ENCODE measurements at regions not wholly inside any gene's neighbourhood (a gene's known extent, or its start where the extent isn't known, plus 50 kb on each side); places are given as distances from the start of the nearest gene placed in this dataset.

DNA sequence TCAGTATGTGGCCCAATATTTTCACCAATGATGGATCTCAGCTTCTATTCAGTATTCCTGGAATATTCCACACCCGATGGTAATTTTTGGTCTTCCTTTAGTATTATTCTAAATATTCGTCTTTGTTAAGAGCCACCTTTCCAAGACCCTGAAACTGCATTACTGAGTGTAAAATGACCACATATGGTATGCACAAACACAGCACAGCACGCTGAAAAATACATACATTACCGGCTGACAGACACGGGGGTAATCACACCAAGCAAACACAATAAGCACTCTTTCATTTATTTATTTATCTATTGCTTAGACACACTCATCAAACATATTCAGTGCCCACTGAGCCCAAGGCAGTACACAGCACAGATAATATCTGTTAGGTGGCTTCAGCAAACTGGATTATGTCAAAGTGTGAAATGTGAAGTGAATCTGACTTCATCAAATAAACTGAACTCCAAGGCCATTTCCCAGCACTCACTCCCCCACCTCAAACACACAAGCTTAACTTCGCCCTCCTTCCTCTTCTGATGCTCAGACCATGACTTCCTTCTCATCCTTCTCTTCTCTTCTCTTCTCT lies 1637.8 kb upstream of the C9orf72 start:
- H3K9ac ChIP-seq (ENCODE audit: insufficient read depth in 1 of 2, low read depth in 2 of 2, low read length in 2 of 2) = no peak overlapping the region
- CTCF ChIA-PET (ENCODE audit: low intra/inter-chr PET ratio) = no interaction called here
- intact Hi-C loops (cut with micrococcal nuclease) = no loop called here

DNA sequence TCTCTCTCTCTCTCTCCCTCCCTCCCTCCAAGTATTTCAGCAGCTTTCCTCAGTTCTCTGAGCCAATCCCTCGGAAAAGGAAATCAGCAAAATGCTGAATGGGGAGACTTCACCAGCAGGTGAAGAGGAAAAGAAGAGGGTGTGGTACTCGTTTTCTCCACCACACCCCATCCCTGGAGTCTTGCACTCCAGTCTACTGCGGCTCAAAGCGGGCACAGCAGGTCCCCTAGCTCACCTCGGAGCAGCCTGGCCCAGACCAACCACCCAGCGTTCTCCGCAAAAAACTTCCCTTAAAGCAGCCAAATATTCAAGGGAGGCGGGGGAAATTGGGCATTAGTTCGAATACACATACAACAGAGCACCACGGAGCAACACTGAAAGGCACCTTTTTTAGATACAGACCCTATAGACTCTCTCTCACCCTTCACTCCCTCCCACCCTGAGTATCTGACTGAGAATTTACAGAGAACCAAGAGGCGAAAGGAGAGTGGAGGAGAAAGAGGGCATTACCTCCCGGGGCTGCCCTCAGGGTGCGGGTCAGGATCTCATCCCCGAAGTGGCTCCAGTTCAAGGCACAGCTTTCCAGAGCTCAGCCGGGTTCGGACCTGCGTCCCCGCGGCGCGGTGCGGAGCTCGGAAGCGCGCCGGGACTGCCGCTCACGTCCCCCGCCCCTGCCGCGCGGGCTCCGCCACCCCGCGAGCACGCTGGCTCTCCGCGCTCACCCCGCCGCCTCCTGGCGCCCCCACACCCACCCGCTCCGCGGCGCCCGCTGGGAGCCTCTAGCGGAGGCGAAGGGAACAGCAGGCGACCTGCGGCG lies 1638.5 kb upstream of the C9orf72 start:
- WGBS (ENCODE audit: insufficient coverage, low coverage, missing lambda C conversion rate) = no CpG with 5 or more reads among the region's 51 CpGs
- no peaks in the 10 kb centered on the region for H3K4me1 ChIP-seq (replicated peaks in 1 of 2; ENCODE audit: control insufficient read depth in 2 of 2, insufficient read depth in 2 of 2, low read length in 2 of 2)
- ChIA-PET CTCF (ENCODE audit: low intra/inter-chr PET ratio) (no interaction called here), POLR2A (no interaction called here)
- no peaks in the 10 kb centered on the region for H3K36me3 ChIP-seq (ENCODE audit: control insufficient read depth, insufficient read depth, low read length)
- no peak for TF ChIP-seq SMAD3 (CRISPR knock-in tag; conservative IDR thresholded peaks at IDR 0.05)
- TF ChIP-seq HBP1 (CRISPR knock-in tag; IDR thresholded peaks at IDR 0.05) = no peak
- no peak overlapping the region for H3K4me2 ChIP-seq (ENCODE audit: insufficient read depth, low read length)
- ATAC-seq (no peak), FAIRE-seq (no peak), DNase-seq (ENCODE audit: extremely low read depth in 1 of 4, low spot score in 3 of 4) (no peak)
- H2AFZ ChIP-seq (ENCODE audit: low read depth, low read length) = no peak overlapping the region
- H3K27ac ChIP-seq (ENCODE audit: extremely low read depth, low read depth, low read length) = no peak overlapping the region
- H3K9me1 ChIP-seq (ENCODE audit: control insufficient read depth, insufficient read depth, low read length) = no peaks in the 10 kb centered on the region
- intact Hi-C loops (cut with micrococcal nuclease) (no loop called here), in situ Hi-C loops (cut with MboI) (no loop called here)
- no peak overlapping the region for H3K9ac ChIP-seq (ENCODE audit: insufficient read depth in 1 of 2, low read depth in 2 of 2, low read length in 2 of 2)
- H3K27me3 ChIP-seq (ENCODE audit: control insufficient read depth in 2 of 2, insufficient read depth in 2 of 2, low read length in 2 of 2) = no peaks in the 10 kb centered on the region
- H3K4me3 ChIP-seq = no peak overlapping the region
- H3K79me2 ChIP-seq (ENCODE audit: control insufficient read depth, insufficient read depth, low read length) = no peaks in the 10 kb centered on the region
- H4K20me1 ChIP-seq (replicated peaks; ENCODE audit: control insufficient read depth, insufficient read depth, low read length) = no peaks in the 10 kb centered on the region
- H3K9me3 ChIP-seq (replicated peaks; ENCODE audit: control insufficient read depth, insufficient read depth, low read depth, low read length) = no peaks in the 10 kb centered on the region
- BruUV-seq (replicated peaks) = no TSS peak

More for the DNA sequence above, 1637.8 kb upstream of the C9orf72 start:
- no peak for ATAC-seq
- no peaks in the 10 kb centered on the region for H3K36me3 ChIP-seq (ENCODE audit: control insufficient read depth, insufficient read depth, low read length)
- H3K9me3 ChIP-seq (replicated peaks; ENCODE audit: control insufficient read depth, insufficient read depth, low read depth, low read length) = no peaks in the 10 kb centered on the region
- in situ Hi-C loops (cut with MboI) = no loop called here
- no peak for FAIRE-seq
- no peaks in the 10 kb centered on the region for H3K9me1 ChIP-seq (ENCODE audit: control insufficient read depth, insufficient read depth, low read length)
- no peak overlapping the region for H3K4me2 ChIP-seq (ENCODE audit: insufficient read depth, low read length)
- no peaks in the 10 kb centered on the region for H3K27me3 ChIP-seq (ENCODE audit: control insufficient read depth in 2 of 2, insufficient read depth in 2 of 2, low read length in 2 of 2)
- no peaks in the 10 kb centered on the region for H3K79me2 ChIP-seq (ENCODE audit: control insufficient read depth, insufficient read depth, low read length)
- DNase-seq (ENCODE audit: extremely low read depth in 1 of 4, low spot score in 3 of 4) = no peak
- H4K20me1 ChIP-seq (replicated peaks; ENCODE audit: control insufficient read depth, insufficient read depth, low read length) = no peaks in the 10 kb centered on the region
- no peaks in the 10 kb centered on the region for H3K4me1 ChIP-seq (replicated peaks in 1 of 2; ENCODE audit: control insufficient read depth in 2 of 2, insufficient read depth in 2 of 2, low read length in 2 of 2)
- no TSS peak for BruUV-seq (replicated peaks)
- POLR2A ChIA-PET = no interaction called here
- no peak for TF ChIP-seq NR4A1 (CRISPR knock-in tag; IDR thresholded peaks at IDR 0.05)
- TF ChIP-seq NR4A1 (tag; IDR thresholded peaks at IDR 0.05) = no peak
- no CpG with 5 or more reads among the region's 6 CpGs for WGBS (ENCODE audit: insufficient coverage, low coverage, missing lambda C conversion rate)
- H3K27ac ChIP-seq (ENCODE audit: extremely low read depth, low read depth, low read length) = no peak overlapping the region
- H3K4me3 ChIP-seq = no peak overlapping the region
- no peak overlapping the region for H2AFZ ChIP-seq (ENCODE audit: low read depth, low read length)

Measured in K562 (cell line).